OCI-LY1 (cell line): ENCODE measurements at regions not wholly inside any gene's neighbourhood (a gene's known extent, or its start where the extent isn't known, plus 50 kb on each side); places are given as distances from the start of the nearest gene placed in this dataset.
"Not testable (repeated sequence)": the region's sequence is repeated elsewhere in the genome, so short reads cannot be mapped to it uniquely, and the experiment has no call there.

ENCODE experiments used
- H2AFZ ChIP-seq: fragments of 200-600 bp; sonication (generic), shearing (Covaris generic); 2 replicates; pipeline ENCODE4 v1.6.0; 2014; ENCODE audit warnings: antibody characterized with exemption, mild to moderate bottlenecking, low read length
- H3F3A ChIP-seq: fragments of 200-600 bp; sonication (generic), shearing (Covaris generic); 2 replicates; pipeline ENCODE4 v1.6.0; 2014; ENCODE audit warnings: mild to moderate bottlenecking, antibody characterized with exemption, low read length, moderate library complexity; ENCODE audit not compliant: insufficient read depth
- H3K27ac ChIP-seq: fragments of 200-600 bp; sonication (generic); 2 replicates; pipeline ENCODE4 v1.5.1; 2014; ENCODE audit warnings: low read length, mixed run types, mild to moderate bottlenecking, low read depth; ENCODE audit not compliant: poor library complexity, severe bottlenecking
- H3K27me3 ChIP-seq: fragments of 200-600 bp; sonication (generic); 2 replicates; pipeline ENCODE4 v1.6.0; 2014; ENCODE audit warnings: antibody characterized with exemption, mild to moderate bottlenecking, low read length, moderate library complexity; ENCODE audit not compliant: insufficient read depth
- H3K36me3 ChIP-seq: fragments of 200-600 bp; sonication (generic); 2 replicates; pipeline ENCODE4 v1.6.1; 2014; ENCODE audit warnings: mild to moderate bottlenecking, antibody characterized with exemption, low read length, moderate library complexity, mixed read lengths; ENCODE audit not compliant: insufficient read depth
- H3K4me1 ChIP-seq: fragments of 200-600 bp; sonication (generic); 2 replicates; pipeline ENCODE4 v1.5.1; 2014; ENCODE audit warnings: mild to moderate bottlenecking, low read length, moderate library complexity; ENCODE audit not compliant: insufficient read depth, severe bottlenecking
- H3K4me2 ChIP-seq: fragments of 200-600 bp; sonication (generic), shearing (Covaris generic); 2 replicates; pipeline ENCODE4 v1.6.1; 2014; ENCODE audit warnings: low read length
- H3K4me3 ChIP-seq: fragments of 200-600 bp; sonication (generic); 2 replicates; pipeline ENCODE4 v1.5.1; 2014; ENCODE audit warnings: low read length, low read depth, mild to moderate bottlenecking, mixed read lengths; ENCODE audit not compliant: poor library complexity, severe bottlenecking
- H3K79me2 ChIP-seq: fragments of 200-600 bp; shearing (Covaris generic); 2 replicates; pipeline ENCODE4 v1.6.1; 2016; ENCODE audit warnings: mixed run types, low read length, mixed read lengths; ENCODE audit not compliant: insufficient read depth
- H3K9ac ChIP-seq: fragments of 200-600 bp; sonication (generic), shearing (Covaris generic); 2 replicates; pipeline ENCODE4 v1.6.1; 2014; ENCODE audit warnings: mild to moderate bottlenecking, low read length, mixed read lengths
- H3K9me2 ChIP-seq: fragments of 200-600 bp; sonication (generic), shearing (Covaris generic); 2 replicates; pipeline ENCODE4 v1.6.1; 2014; ENCODE audit warnings: low read depth, mild to moderate bottlenecking, low read length, mixed read lengths
- H3K9me3 ChIP-seq: fragments of 200-600 bp; shearing (Covaris generic); 2 replicates; pipeline ENCODE4 v1.6.1; 2014; ENCODE audit warnings: low read length, mixed read lengths
- H4K20me1 ChIP-seq: fragments of 200-600 bp; sonication (generic), shearing (Covaris generic); 2 replicates; pipeline ENCODE4 v1.6.0; 2016; ENCODE audit warnings: mild to moderate bottlenecking, low read length; ENCODE audit not compliant: insufficient read depth
- CTCF ChIP-seq: fragments of 200-600 bp; sonication (generic), shearing (Covaris generic); IDR thresholded peaks from 2 replicates; pipeline ENCODE4 v1.5.1; 2017; ENCODE audit warnings: mild to moderate bottlenecking, antibody characterized with exemption, low read length, moderate library complexity, mixed read lengths
- EZH2 ChIP-seq: fragments of 200-600 bp; sonication (generic), shearing (Covaris generic); IDR thresholded peaks from 2 replicates; pipeline ENCODE4 v1.8.0; 2017; ENCODE audit warnings: borderline replicate concordance, mixed run types, mild to moderate bottlenecking, antibody characterized with exemption, low read length, moderate library complexity, mixed read lengths

- no peak overlapping the region for H3K4me3 ChIP-seq
- H3K9me2 ChIP-seq: no peaks in the 10 kb centered on the region
- H3K27me3 ChIP-seq: no peaks in the 10 kb centered on the region
- H3K36me3 ChIP-seq: peaks cover 69% of the 10 kb centered on the region
- no peak overlapping the region for H3K27ac ChIP-seq
- H2AFZ ChIP-seq: no peak overlapping the region
- H3K79me2 ChIP-seq: peaks cover 21% of the 10 kb centered on the region
- TF ChIP-seq EZH2 (no peak), CTCF (no peak)
- H3K4me1 ChIP-seq: peaks cover 33% of the 10 kb centered on the region
- no peak overlapping the region for H3K4me2 ChIP-seq
- no peak overlapping the region for H3K9ac ChIP-seq
- peaks cover 17% of the 10 kb centered on the region for H3K9me3 ChIP-seq
- H4K20me1 ChIP-seq: no peaks in the 10 kb centered on the region
- no peaks in the 10 kb centered on the region for H3F3A ChIP-seq
Measured at GRCh38 chr2:8558956-8559355, 122.9 kb upstream of the ID2 start.

- Histone ChIP-seq H3K9me3 (peaks cover 17% of the 10 kb centered on the region), H4K20me1 (no peaks in the 10 kb centered on the region), H3K4me1 (peaks cover 25% of the 10 kb centered on the region), H3K4me3 (no peak overlapping the region), H3K9ac (no peak overlapping the region), H2AFZ (no peak overlapping the region), H3K27me3 (no peaks in the 10 kb centered on the region), H3K36me3 (peaks cover 71% of the 10 kb centered on the region), H3K4me2 (no peak overlapping the region), H3K79me2 (peaks cover 21% of the 10 kb centered on the region), H3F3A (no peaks in the 10 kb centered on the region), H3K9me2 (no peaks in the 10 kb centered on the region), H3K27ac (no peak overlapping the region)
- TF ChIP-seq CTCF (no peak), EZH2 (no peak)
Measured at GRCh38 chr2:8559805-8560204, 122.1 kb upstream of the ID2 start.

- Histone ChIP-seq H3K9me3 (peaks cover 17% of the 10 kb centered on the region), H3K36me3 (peaks cover 65% of the 10 kb centered on the region), H3K79me2 (peaks cover 17% of the 10 kb centered on the region), H3K4me1 (peaks cover 27% of the 10 kb centered on the region)
- not testable (repeated sequence) for H3K9me2 ChIP-seq, H3K27ac ChIP-seq, H3K4me2 ChIP-seq, H4K20me1 ChIP-seq, H3K4me3 ChIP-seq, H3K9ac ChIP-seq, H2AFZ ChIP-seq, H3F3A ChIP-seq, H3K27me3 ChIP-seq
Measured at GRCh38 chr2:8561692-8562091, 120.2 kb upstream of the ID2 start.

- no peaks in the 10 kb centered on the region for H3K9me2 ChIP-seq
- H3K27ac ChIP-seq: peak overlapping the region; percentile 35
- no peaks in the 10 kb centered on the region for H4K20me1 ChIP-seq
- H3K79me2 ChIP-seq: peaks cover 9% of the 10 kb centered on the region; the same call in 1 of the 2 replicates
- no peak overlapping the region for H2AFZ ChIP-seq
- H3K9ac ChIP-seq: no peak overlapping the region
- H3K9me3 ChIP-seq: peaks cover 16% of the 10 kb centered on the region
- peaks cover 35% of the 10 kb centered on the region for H3K4me1 ChIP-seq
- no peak overlapping the region for H3K4me2 ChIP-seq
- no peak overlapping the region for H3K4me3 ChIP-seq
- no peaks in the 10 kb centered on the region for H3K27me3 ChIP-seq
- peaks cover 70% of the 10 kb centered on the region for H3K36me3 ChIP-seq
- no peaks in the 10 kb centered on the region for H3F3A ChIP-seq
- TF ChIP-seq CTCF (no peak), EZH2 (no peak)
Measured at GRCh38 chr2:8563814-8564474, 117.9 kb upstream of the ID2 start.
